GM19351 (cell line): ENCODE measurements at regions not wholly inside any gene's neighbourhood (a gene's known extent, or its start where the extent isn't known, plus 50 kb on each side); places are given as distances from the start of the nearest gene placed in this dataset.

Source experiments
- ATAC-seq: cut with Tn5 transposase; IDR thresholded peaks from one replicate; pipeline ENCODE4 v1.9.1; 2021; ENCODE audit warnings: mild to moderate bottlenecking, moderate library complexity; ENCODE audit not compliant: unreplicated experiment

- ATAC-seq = no peak
Measured at GRCh38 chr2:240225660-240226475, 85.4 kb upstream of the OTOS start.

GRCh38 chr2:240226672-240227537 lies 86.4 kb upstream of the OTOS start:
- no peak for ATAC-seq

- ATAC-seq = no peak
Measured at GRCh38 chr2:240227538-240228428, 87.3 kb upstream of the OTOS start.

- ATAC-seq = no peak
Measured at GRCh38 chr2:240229005-240229404, 88.5 kb upstream of the OTOS start.

GRCh38 chr2:240229603-240230235 lies 89.3 kb upstream of the OTOS start:
- ATAC-seq = no peak

- ATAC-seq = no peak
Measured at GRCh38 chr2:240230291-240230931, 90.0 kb upstream of the OTOS start.

- no peak for ATAC-seq
Measured at GRCh38 chr2:240231838-240232244, 91.4 kb upstream of the OTOS start.

- ATAC-seq = no peak
Measured at GRCh38 chr2:240232264-240232915, 91.9 kb upstream of the OTOS start.

- peak; percentile 50 for ATAC-seq
Measured at GRCh38 chr2:240232961-240233884, 92.8 kb upstream of the OTOS start.

- ATAC-seq = no peak
Measured at GRCh38 chr2:240233885-240234502, 93.5 kb upstream of the OTOS start.

GRCh38 chr2:240234503-240234951 lies 94.1 kb upstream of the OTOS start:
- no peak for ATAC-seq

- ATAC-seq = no peak
Measured at GRCh38 chr2:240235149-240235803, 94.8 kb upstream of the OTOS start.

GRCh38 chr2:240235811-240236210 lies 95.4 kb upstream of the OTOS start:
- no peak for ATAC-seq

- no peak for ATAC-seq
Measured at GRCh38 chr2:240236217-240237111, 96.0 kb upstream of the OTOS start.

GRCh38 chr2:240237609-240238174 lies 97.2 kb upstream of the OTOS start:
- no peak for ATAC-seq

GRCh38 chr2:240238201-240238600 lies 97.7 kb upstream of the OTOS start:
- ATAC-seq = no peak
